ENCODE measurements at regions not wholly inside any gene's neighbourhood (a gene's known extent, or its start where the extent isn't known, plus 50 kb on each side); places are given as distances from the start of the nearest gene placed in this dataset.
A peak's percentile ranks its signal among the peaks of the same experiment; 100 is the strongest.

- DNase-seq (ENCODE audit: low read depth), result no peak
These were observed 205.0 kb downstream of the ACTL7B start for GRCh38 chr9:108650826-108651225.

DNA sequence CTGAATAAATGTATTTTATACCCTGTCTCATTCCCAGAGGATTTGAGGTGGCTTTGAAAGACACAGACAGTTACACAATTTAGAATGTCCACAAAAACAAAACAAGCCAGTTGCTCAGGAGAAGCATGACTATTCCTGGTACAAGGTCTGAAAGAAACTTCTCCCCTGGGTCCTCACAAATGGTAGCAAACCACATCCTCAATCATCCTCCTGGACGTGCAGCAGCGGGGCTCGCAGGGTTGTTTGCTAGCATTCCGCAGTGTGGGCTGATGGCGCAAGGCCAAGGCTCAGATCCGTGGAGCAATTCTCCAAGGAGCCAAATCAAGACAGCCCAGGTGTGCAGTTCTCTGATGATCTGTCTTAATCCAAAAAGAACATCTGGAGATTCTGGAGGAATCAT is 210.3 kb downstream of the ACTL7B start:
- DNase-seq (ENCODE audit: low read depth), result peak; percentile 61

DNA sequence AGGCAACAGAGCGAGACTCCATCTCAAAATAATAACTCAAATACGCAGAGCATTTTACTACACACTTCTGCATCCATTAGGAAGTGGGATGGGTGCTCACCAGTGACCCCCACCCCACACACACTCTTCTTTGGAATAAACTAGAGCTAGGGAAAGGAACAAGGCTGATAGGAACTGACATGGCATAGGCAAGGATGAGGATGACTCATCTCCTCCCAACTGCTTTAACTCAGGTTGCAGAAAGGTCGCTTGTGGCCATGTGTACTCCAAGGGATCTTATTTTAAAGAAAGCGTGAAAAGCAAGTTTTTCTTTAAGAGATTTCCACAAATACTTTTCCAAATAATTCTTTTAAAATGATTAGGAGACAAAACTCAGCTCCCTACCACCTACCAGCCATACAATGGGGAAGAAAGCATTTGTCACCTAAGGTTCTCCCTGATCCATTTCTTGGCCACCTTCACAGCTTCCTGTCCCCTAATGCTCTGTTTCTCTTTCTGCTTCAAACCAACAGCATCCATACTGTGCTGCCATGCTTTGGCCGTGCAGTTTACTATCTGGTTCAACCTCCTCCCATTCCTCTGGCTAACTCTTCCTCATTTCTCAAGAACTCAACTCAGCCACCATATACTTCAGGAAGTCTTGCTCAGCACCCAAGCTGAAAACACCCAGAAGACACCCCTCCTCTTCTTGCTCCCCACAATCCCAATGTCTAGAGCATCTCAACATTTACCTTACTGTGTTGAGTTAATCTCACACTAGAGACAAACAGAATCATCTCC is 211.9 kb downstream of the ACTL7B start:
- DNase-seq (ENCODE audit: low read depth), result peak; percentile 60

- no peak for DNase-seq (ENCODE audit: low read depth)
These were observed 212.9 kb downstream of the ACTL7B start for GRCh38 chr9:108642871-108643270.

GRCh38 chr9:108640230-108640629 is 215.6 kb downstream of the ACTL7B start:
- DNase-seq (ENCODE audit: low read depth), result no peak

GRCh38 chr9:108639696-108640095 is 216.1 kb downstream of the ACTL7B start:
- DNase-seq (ENCODE audit: low read depth), result no peak

- DNase-seq (ENCODE audit: low read depth), result no peak
These were observed 216.7 kb downstream of the ACTL7B start for GRCh38 chr9:108639091-108639490.

DNA sequence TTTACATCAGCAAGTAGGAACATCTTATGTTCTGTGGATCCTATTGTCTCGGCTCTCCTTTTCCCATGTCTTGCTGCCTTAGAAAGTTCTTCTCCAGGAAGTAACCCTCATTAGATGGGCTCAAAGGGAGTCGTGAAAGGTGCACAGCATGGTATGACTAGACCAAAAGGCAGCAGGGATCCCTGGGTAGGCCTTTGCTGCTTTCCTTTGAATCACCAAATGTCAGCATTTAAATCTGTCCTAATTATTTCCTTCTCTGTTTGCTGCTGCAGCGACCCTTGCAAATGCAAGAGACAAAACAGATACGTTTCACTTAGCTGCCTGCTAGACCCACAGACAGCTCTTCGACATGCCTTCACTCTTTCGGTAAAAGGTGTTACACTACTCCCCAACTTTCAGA is 218.4 kb downstream of the ACTL7B start:
- no peak for DNase-seq (ENCODE audit: low read depth)

DNA sequence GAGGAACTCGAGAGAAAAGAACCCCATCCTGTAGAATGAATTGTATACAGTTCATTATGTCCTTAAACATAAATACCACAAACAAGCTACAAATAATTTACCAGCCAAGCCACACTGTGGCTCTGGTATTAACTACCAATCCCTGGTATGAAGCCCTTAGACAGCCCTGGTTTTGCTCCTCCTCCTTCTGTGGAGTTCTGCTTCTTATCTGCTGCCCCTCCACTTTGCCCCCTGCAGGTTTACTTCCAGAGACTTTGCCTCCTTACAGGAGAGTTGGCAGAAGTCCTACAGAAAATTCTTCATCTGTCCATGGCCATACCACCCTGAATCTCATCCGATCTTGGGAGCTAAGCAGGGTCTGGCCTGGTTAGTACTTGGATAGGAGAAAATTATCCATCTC is 219.8 kb downstream of the ACTL7B start:
- no peak for DNase-seq (ENCODE audit: low read depth)

GRCh38 chr9:108634672-108635462 is 220.9 kb downstream of the ACTL7B start:
- DNase-seq (ENCODE audit: low read depth), result peak; percentile 66

DNA sequence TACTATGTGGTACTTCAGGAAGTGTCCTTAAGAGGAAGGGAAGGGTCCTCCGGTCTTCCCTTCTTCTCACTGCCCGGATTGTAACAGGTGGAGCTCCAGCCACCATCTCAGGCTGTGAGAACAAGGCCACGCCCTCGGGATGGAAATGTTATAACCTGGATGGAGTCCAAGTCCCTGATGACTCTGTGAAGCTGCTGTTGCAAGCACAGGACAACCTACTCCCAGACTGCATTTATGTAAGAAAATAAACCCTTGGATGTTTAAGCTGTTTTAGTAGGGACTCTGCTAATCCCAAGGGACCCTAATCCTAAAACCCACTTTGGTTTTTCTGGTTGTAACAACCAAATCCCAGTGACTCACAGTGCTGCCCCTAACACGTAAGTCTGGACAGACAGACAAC is 221.6 kb downstream of the ACTL7B start:
- peak; percentile 67 for DNase-seq (ENCODE audit: low read depth)

- DNase-seq (ENCODE audit: low read depth), result no peak
These were observed 224.1 kb downstream of the ACTL7B start for GRCh38 chr9:108631496-108632285.

GRCh38 chr9:108628316-108628715 is 227.5 kb downstream of the ACTL7B start:
- no peak for DNase-seq (ENCODE audit: low read depth)

DNA sequence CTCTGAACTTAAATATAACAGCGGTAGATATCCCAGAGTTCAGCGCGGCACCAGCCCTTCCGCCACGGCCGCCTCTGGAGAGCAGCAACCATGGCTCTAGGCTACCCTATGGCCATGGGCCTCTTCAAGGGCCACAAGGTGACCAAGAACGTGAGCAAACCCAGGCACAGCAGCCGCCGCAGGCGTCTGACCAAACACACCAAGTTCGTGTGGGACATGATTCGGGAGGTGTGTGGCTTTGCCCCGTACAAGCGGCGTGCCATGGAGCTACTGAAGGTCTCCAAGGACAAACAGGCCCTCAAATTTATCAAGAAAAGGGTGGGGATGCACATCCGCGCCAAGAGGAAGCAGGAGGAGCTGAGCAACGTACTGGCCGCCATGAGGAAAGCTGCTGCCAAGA is 229.0 kb downstream of the ACTL7B start:
- no peak for DNase-seq (ENCODE audit: low read depth)

DNA sequence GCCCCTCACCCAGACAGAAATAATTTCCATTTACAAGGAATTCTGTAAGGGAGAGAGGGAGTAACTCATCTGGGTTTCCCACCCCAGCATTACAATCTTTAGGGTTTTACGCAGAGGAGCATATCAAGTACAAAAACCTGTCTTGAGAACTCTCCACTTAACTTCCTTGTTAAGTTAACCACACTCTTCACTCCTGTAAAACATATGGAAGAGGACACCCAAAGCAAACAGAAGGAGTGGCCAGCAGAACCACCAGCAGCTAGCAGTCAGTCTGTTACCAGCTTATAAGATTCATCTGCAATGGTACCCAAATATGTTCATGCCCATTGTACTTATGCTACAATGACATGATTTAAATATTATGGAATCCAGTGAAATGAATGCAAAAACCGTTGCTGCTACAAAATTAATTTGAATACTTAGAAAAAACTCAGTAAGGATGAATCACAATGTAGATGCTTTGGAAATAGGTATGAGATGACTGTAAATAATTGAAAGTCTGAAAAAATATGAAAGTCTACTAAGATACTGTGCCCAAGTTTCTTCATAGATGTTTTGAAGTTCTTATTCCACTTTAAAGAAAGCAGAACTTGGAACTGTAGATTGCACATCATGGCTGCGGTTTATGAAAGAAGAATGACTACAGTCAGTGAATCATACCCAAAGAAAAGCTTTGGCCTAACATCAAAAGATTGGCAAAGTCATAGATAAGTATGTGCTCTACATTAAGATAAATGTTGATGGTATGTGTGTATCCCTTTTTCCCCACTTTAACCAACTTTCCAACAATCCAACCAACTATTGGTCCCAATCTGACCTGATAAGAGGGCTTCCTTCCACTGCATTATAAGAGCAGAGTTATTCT is 233.6 kb downstream of the ACTL7B start:
- DNase-seq (ENCODE audit: low read depth), result peak; percentile 89

DNA sequence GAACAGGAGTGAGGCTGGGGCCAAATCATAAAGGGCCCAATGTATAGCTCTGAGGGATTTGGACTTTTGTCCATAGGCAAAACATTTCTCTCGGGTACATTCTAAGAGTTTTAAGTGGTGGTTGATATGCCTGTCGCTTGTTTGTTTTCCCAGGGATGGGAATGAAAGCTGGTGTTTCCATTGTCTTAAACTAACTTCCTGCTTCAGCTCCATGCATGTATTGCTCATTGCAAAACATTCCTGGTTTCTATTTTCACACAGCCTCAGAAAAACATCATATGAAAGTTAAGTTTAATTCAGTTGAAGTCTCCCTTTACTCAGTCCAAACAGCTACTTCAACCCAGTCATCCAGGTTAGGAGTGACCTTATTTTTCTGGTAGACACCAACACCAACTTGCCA is 235.0 kb downstream of the ACTL7B start:
- peak; percentile 43 for DNase-seq (ENCODE audit: low read depth)

DNA sequence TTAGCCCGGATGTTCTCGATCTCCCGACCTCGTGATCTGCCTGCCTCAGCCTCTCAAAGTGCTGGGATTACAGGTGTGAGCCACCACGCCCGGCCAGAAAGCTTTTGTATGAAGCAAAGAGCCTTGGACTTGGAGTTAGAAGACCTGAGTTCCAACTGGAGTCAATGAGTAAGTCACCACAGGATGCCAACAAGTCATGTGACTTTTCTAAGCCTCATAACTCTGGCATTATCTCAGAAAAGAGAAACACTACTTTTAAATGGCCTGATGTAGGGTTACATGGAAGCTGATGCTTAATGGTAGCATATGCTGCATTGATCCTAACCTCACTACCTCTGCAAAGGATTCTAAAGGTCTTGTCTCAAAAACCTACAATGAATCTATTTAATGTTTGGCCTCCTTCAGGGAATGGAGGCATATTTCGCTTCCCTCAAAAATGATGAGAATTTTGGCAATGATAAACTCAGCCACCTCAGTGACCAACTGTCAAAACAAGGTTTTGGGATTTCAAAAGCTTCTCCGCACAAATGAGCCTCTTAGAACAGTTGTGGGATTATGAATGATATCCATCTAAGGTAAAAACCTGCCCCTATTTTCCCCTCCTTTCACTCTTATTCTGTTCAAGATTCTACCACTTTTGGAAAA is 236.8 kb downstream of the ACTL7B start:
- DNase-seq (ENCODE audit: low read depth), result peak; percentile 64

GRCh38 chr9:108617676-108618075 is 238.1 kb downstream of the ACTL7B start:
- no peak for DNase-seq (ENCODE audit: low read depth)

- no peak for DNase-seq (ENCODE audit: low read depth)
These were observed 240.6 kb downstream of the ACTL7B start for GRCh38 chr9:108615152-108615551.

DNA sequence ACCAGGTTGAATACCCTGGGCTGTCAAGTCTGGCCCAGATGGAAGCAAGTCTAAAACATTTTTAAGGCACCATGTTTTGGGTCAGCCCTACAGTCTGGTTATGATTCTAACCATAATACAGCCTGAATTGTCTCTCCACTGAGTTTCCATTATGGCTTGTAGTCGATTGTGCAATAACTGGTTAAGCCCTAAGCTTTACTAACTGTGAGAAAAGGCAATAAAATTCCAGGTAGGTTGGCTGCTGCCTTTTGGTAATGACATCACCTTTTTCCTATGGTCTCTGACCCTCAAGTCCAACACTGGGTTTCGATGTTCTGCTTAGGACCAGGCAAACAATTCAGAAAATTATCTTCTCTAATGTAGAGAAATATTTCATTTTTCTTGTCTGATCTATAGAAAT is 243.3 kb downstream of the ACTL7B start:
- DNase-seq (ENCODE audit: low read depth), result no peak

DNA sequence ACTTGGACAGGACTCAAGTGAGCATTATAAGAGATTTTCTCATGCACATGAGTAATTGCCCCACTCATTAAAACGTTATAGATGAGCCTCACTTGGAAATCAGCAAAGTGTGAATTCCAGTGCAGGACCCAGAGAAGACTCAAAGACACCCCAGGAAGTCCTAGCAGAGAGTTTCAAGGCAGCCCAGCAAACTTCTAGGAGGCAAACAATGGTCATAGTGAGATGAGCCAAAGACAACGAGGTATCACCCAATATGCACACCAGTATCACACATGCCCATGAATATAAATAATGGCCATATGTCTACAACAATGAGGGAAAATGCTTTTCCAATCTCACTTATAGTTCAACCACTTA is 245.9 kb downstream of the ACTL7B start:
- DNase-seq (ENCODE audit: low read depth), result no peak

All from RPMI7951 (cell line).